ENCODE measurements at regions not wholly inside any gene's neighbourhood (a gene's known extent, or its start where the extent isn't known, plus 50 kb on each side); places are given as distances from the start of the nearest gene placed in this dataset.
"Not testable (repeated sequence)": the region's sequence is repeated elsewhere in the genome, so short reads cannot be mapped to it uniquely, and the experiment has no call there.

GRCh38 chr6:102907181-102907580, 1513.7 kb downstream of the GRIK2 start:
- DNase-seq (ENCODE audit: low read depth), result no peak

- no peak for DNase-seq (ENCODE audit: low read depth)
These were observed 1509.0 kb downstream of the GRIK2 start for GRCh38 chr6:102902471-102902870.

GRCh38 chr6:102895683-102896082, 1502.2 kb downstream of the GRIK2 start:
- DNase-seq (ENCODE audit: low read depth), result no peak

GRCh38 chr6:102885165-102885564, 1491.7 kb downstream of the GRIK2 start:
- no peak for DNase-seq (ENCODE audit: low read depth)

GRCh38 chr6:102853249-102853955, 1459.9 kb downstream of the GRIK2 start:
- DNase-seq (ENCODE audit: low read depth), result no peak

GRCh38 chr6:102848796-102849195, 1455.3 kb downstream of the GRIK2 start:
- no peak for DNase-seq (ENCODE audit: low read depth)

GRCh38 chr6:102848210-102848609, 1454.7 kb downstream of the GRIK2 start:
- DNase-seq (ENCODE audit: low read depth), result no peak

- no peak for DNase-seq (ENCODE audit: low read depth)
These were observed 1447.6 kb downstream of the GRIK2 start for GRCh38 chr6:102841060-102841459.

GRCh38 chr6:102832021-102832420, 1438.5 kb downstream of the GRIK2 start:
- no peak for DNase-seq (ENCODE audit: low read depth)

- DNase-seq (ENCODE audit: low read depth), result no peak
These were observed 1426.6 kb downstream of the GRIK2 start for GRCh38 chr6:102820098-102820497.

- no peak for DNase-seq (ENCODE audit: low read depth)
These were observed 1421.7 kb downstream of the GRIK2 start for GRCh38 chr6:102815207-102815606.

- no peak for DNase-seq (ENCODE audit: low read depth)
These were observed 1420.2 kb downstream of the GRIK2 start for GRCh38 chr6:102813489-102814275.

GRCh38 chr6:102812242-102812641, 1418.7 kb downstream of the GRIK2 start:
- no peak for DNase-seq (ENCODE audit: low read depth)

GRCh38 chr6:102808944-102809505, 1415.5 kb downstream of the GRIK2 start:
- DNase-seq (ENCODE audit: low read depth), result not testable (repeated sequence)

- no peak for DNase-seq (ENCODE audit: low read depth)
These were observed 1405.5 kb downstream of the GRIK2 start for GRCh38 chr6:102799051-102799450.

GRCh38 chr6:102798636-102799035, 1405.1 kb downstream of the GRIK2 start:
- DNase-seq (ENCODE audit: low read depth), result no peak

- no peak for DNase-seq (ENCODE audit: low read depth)
These were observed 1400.2 kb downstream of the GRIK2 start for GRCh38 chr6:102793752-102794151.

- no peak for DNase-seq (ENCODE audit: low read depth)
These were observed 1380.8 kb downstream of the GRIK2 start for GRCh38 chr6:102774326-102774725.

GRCh38 chr6:102773636-102774035, 1380.1 kb downstream of the GRIK2 start:
- no peak for DNase-seq (ENCODE audit: low read depth)

GRCh38 chr6:102766963-102767362, 1373.5 kb downstream of the GRIK2 start:
- DNase-seq (ENCODE audit: low read depth), result no peak

- DNase-seq (ENCODE audit: low read depth), result no peak
These were observed 1370.8 kb downstream of the GRIK2 start for GRCh38 chr6:102764317-102764716.

GRCh38 chr6:102763891-102764290, 1370.4 kb downstream of the GRIK2 start:
- no peak for DNase-seq (ENCODE audit: low read depth)

- no peak for DNase-seq (ENCODE audit: low read depth)
These were observed 1368.4 kb downstream of the GRIK2 start for GRCh38 chr6:102761872-102762271.

Data from HS-27A (cell line).